GM19328 (cell line): ENCODE measurements at regions not wholly inside any gene's neighbourhood (a gene's known extent, or its start where the extent isn't known, plus 50 kb on each side); places are given as distances from the start of the nearest gene placed in this dataset.

ENCODE experiments used
- ATAC-seq: cut with Tn5 transposase; IDR thresholded peaks from one replicate; pipeline ENCODE4 v1.9.1; 2021; ENCODE audit warnings: mild to moderate bottlenecking, moderate library complexity; ENCODE audit not compliant: unreplicated experiment

GRCh38 chr11:116274521-116274920 is 498.3 kb downstream of the BUD13 start:
- ATAC-seq = no peak

GRCh38 chr11:116272181-116272789 is 500.5 kb downstream of the BUD13 start:
- ATAC-seq = no peak

- ATAC-seq = no peak
These were observed 501.3 kb downstream of the BUD13 start for GRCh38 chr11:116271479-116271878.

GRCh38 chr11:116267146-116267545 is 505.6 kb downstream of the BUD13 start:
- ATAC-seq = no peak

GRCh38 chr11:116263770-116264169 is 509.0 kb downstream of the BUD13 start:
- no peak for ATAC-seq

DNA sequence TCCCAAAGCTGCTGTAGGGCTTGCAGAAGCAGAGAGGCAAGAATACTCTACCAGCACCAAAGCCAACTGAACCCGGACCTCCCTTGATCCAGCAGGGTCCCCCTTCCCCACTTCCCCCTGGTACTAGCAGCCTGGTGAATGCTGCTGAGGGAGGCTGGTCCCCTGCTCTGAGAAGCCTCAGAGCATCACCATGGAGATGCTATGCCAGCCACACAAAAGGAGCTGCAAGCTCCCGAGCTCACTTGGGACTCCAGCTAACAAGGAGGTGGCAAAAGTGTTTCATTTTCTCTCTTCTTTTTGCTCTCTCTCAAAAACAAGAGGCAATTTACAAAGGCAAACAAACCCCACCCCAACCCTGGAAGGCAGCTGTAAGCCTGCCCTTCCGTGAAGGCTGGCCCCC is 509.8 kb downstream of the BUD13 start:
- no peak for ATAC-seq

DNA sequence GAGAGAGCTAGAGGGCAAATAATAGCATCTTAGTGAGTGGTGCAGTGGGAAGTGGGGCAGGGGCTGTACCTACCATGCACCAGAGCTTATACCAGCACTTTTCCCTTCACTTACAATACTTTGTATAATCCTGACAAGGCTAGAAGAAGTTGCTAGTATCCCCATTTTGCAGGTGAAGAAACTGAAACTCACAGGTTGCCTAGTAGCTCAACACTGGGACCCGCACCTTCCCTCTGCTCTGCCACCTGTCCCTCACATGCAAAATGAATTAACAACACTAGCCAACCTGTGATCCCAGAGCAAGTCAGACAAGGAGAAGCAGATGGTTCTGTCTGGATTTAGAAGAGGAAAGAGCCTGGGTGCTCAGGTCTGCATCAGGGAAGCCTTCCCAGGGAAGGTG is 510.4 kb downstream of the BUD13 start:
- ATAC-seq = no peak

GRCh38 chr11:116261606-116262005 is 511.2 kb downstream of the BUD13 start:
- ATAC-seq = no peak

DNA sequence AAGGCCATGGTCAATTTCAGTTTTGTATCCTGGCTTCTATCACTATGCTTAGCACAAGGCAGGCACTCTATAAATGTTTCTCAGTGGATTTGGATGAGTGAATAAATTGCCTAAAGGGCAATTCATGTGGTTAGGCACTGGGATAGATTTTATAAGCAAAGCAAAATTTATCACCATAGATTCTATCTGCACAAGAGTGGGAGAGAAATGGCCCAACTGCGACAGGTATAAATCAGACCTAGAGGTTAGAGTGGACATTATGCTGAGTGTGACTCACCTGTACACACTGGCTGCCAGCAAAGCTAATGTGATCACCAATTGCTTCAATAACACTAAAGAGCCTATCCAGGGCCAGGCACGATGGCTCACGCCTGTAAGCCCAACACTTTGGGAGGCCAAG is 514.0 kb downstream of the BUD13 start:
- ATAC-seq = no peak

DNA sequence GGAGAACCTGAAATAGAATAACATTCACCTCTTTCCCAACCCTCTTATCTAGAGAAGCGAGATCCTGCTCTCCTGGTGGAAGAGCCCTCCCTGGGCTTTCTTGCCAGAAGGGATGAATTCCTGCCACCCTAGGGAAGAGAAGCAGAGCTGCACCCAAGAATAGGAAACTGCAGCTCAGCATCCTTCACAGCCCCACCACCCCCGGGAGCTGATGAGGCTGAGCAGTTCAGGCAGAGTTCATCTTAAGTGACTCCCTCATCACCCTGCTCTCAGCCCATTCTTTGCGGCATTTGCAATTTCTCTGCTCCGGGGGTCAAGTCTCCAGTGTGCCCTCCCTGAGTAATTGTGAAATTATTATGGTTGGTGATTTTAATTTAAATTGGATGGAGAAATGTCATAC is 514.9 kb downstream of the BUD13 start:
- no peak for ATAC-seq

DNA sequence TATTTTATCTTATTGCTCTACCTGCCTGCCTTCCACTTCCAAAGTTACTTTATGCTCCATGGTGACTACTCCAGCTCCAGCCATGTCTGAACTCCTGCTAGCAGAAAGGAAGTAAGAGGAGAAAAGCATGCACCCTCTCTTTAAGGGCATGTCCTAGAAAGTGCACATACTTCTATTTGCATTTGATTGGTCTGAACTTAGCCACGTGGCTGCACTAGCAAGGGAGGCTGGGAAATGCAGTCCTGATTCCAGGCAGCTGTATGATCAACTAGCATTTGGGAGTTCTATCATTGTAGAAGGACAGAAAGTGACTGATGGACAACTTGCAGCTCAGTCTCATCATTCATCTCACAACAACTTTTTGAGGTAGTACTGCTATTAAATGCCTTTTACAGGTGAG is 515.7 kb downstream of the BUD13 start:
- no peak for ATAC-seq

DNA sequence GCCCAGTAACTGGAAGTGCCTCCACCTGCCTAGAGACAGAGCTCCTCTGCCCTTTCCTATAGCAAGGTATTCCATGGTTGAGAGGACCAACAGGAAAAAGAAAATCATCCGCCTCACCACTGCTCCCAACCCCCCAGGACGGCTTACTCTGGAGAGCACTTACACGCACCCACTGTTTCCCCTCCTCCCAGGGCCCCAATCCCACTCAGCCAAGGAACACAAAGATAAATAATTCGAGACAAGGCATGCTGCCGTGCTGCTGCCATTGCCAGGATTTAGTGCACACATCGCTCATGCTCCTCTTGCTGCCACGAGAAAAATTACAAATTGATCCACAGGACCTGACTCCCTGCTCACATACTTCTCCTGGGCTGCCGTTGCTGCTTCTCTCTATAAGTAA is 516.6 kb downstream of the BUD13 start:
- ATAC-seq = no peak

DNA sequence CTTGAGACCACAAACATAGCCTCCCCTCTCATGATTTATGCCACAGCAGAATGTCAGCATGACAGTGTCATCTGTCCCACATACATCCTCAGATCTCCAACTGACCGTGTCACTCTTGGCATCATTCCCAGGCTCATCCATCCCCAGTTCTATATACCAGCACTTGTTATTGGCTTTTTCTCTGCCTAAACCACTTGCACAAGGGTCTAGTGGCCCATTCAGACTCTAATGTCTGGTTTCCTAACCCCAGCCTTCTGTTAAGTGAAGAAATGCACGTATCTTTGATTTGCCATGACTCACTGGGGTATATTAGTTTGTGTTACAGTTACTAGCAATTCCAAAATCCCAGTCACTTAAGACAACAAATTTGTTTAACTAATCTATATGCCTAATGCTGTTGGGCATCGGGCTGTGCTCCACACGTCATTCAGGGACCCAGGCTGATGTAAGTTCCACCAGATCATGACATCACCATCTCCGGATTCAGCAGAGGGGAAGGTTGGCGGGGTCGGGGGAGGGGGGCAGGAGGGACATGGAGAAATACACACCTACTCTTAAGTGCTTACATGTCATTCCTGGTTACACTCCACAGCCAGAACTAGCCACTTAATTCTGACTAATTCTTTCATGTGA is 517.4 kb downstream of the BUD13 start:
- ATAC-seq = no peak

- ATAC-seq = no peak
These were observed 522.6 kb downstream of the BUD13 start for GRCh38 chr11:116250155-116250554.

DNA sequence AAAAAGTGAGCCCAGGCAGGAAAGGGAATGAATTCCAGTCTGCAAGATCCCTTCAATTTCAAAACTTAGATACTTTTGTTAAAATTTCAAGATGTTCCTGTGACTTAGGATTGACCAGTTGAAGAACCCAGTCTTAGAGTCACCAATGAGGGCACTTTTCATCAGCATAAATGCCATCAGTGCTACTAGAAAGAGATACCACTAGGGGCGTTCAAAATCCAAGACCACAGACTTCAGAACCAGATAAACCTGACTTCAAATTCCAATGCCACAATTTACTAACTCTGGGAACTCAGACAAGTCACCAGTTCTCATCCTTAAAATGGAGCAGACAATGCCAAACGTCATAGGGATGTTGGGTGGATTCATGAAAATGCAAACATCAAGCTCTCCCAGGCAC is 523.2 kb downstream of the BUD13 start:
- no peak for ATAC-seq

GRCh38 chr11:116244889-116245288 is 527.9 kb downstream of the BUD13 start:
- no peak for ATAC-seq

DNA sequence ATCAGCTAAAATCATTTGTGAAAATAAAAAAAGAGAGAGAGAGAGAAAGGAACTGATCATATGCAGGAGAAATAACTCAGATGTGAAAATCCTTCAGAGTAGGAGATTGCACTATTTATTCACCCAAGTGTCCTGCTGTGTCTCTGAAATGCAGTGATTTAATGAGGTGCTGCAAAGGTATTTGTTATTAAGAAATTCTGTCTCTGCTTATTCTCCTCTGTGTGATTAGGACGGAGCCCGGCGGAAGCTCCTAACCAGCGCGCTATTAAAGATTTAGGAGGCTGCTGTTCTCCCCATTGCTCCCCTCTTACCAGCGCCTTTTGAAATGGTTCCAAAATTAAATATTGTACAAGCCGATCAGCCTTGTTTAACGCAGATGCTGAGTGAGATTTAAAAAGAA is 528.3 kb downstream of the BUD13 start:
- no peak for ATAC-seq

GRCh38 chr11:116243991-116244390 is 528.8 kb downstream of the BUD13 start:
- ATAC-seq = no peak

DNA sequence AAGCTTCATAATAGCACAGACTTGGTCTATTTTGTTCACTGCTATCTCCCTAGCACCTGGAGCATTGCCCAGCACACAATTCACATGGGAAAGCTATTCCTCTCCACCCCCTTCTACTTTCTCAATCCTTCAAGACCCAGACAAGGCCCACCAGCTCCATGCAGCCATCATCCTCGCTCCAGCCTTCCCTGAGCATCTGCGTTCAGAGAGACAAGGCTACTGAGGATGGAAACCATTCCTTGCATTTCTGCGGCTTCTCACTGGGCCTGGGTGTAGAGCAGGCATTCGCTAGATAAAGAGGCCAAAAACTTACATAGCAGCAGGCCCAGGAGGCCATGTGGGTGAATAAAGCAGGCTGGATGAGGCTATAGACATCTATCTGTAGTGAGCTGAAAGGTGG is 530.8 kb downstream of the BUD13 start:
- ATAC-seq = no peak

GRCh38 chr11:116240710-116241109 is 532.1 kb downstream of the BUD13 start:
- ATAC-seq = no peak

DNA sequence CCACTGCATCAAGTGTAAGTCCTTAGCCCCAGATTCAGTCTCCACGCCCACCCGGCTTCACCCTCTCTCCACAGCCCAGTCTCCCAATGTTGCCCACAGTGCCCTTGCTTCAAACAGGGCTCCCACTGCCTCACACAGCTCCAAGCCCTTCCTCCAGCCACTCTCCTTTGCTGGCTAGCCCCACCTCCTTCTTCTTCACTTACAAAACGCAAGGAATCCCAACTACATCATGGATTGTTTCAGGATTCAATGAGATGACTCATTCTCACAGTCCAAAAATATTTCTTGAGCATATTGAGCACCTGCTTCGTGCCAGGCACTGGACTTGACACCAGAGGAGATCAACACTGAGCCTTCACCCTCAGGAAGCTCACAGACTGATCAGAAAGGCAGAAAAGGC is 533.5 kb downstream of the BUD13 start:
- no peak for ATAC-seq

- ATAC-seq = no peak
These were observed 537.7 kb downstream of the BUD13 start for GRCh38 chr11:116234989-116235568.

GRCh38 chr11:116233561-116233960 is 539.2 kb downstream of the BUD13 start:
- no peak for ATAC-seq
